Trophoblast cell (in vitro differentiated cells and primary cell): ENCODE measurements at regions not wholly inside any gene's neighbourhood (a gene's known extent, or its start where the extent isn't known, plus 50 kb on each side); places are given as distances from the start of the nearest gene placed in this dataset.

Source experiments
- DNase-seq, 2 donors: peaks; one replicate each; pipeline ENCODE4 v3.0.0-alpha.2; 2016
- H2AFZ ChIP-seq: 2 replicates; pipeline ENCODE4 v1.6.1; 2013; ENCODE audit warnings: low read length, moderate library complexity, mild to moderate bottlenecking; ENCODE audit not compliant: insufficient read depth, poor library complexity
- H2AK5ac ChIP-seq: 2 replicates; pipeline ENCODE4 v1.6.1; 2013; ENCODE audit warnings: mild to moderate bottlenecking, low read length
- H2BK120ac ChIP-seq: 2 replicates; pipeline ENCODE4 v1.6.1; 2013; ENCODE audit warnings: low read length, mild to moderate bottlenecking, moderate library complexity; ENCODE audit not compliant: insufficient read depth, poor library complexity
- H2BK12ac ChIP-seq: 2 replicates; pipeline ENCODE4 v1.6.1; 2013; ENCODE audit warnings: mild to moderate bottlenecking, low read length, moderate library complexity
- H2BK5ac ChIP-seq: 2 replicates; pipeline ENCODE4 v1.6.1; 2013; ENCODE audit warnings: low read length, low read depth, moderate library complexity, mild to moderate bottlenecking; ENCODE audit not compliant: poor library complexity
- H3K14ac ChIP-seq: 2 replicates; pipeline ENCODE4 v1.6.1; 2013; ENCODE audit warnings: mild to moderate bottlenecking, low read length
- H3K18ac ChIP-seq: 2 replicates; pipeline ENCODE4 v1.6.1; 2013; ENCODE audit warnings: mild to moderate bottlenecking, low read length
- H3K23ac ChIP-seq: 2 replicates; pipeline ENCODE4 v1.6.1; 2013; ENCODE audit warnings: low read length
- H3K27ac ChIP-seq: 2 replicates; pipeline ENCODE4 v1.5.1; 2013; ENCODE audit warnings: low read depth, mild to moderate bottlenecking, inconsistent platforms, low read length, moderate library complexity
- H3K27me3 ChIP-seq: 2 replicates; pipeline ENCODE4 v1.6.1; 2013; ENCODE audit warnings: inconsistent platforms, mild to moderate bottlenecking, low read length, moderate library complexity; ENCODE audit not compliant: insufficient read depth
- H3K36me3 ChIP-seq, 2 experiments: 1 replicate in 1 of 2; 2 replicates in 1 of 2; pipeline ENCODE4 v1.6.1; 2013; ENCODE audit warnings: low read length in 2 of 2, mild to moderate bottlenecking in 2 of 2, moderate library complexity in 1 of 2; ENCODE audit not compliant: insufficient read depth in 2 of 2, control insufficient read depth in 1 of 2
- H3K4ac ChIP-seq: 2 replicates; pipeline ENCODE4 v1.6.1; 2013; ENCODE audit warnings: low read depth, mild to moderate bottlenecking, low read length, moderate library complexity
- H3K4me1 ChIP-seq, 2 experiments: 1 replicate in 1 of 2; 2 replicates in 1 of 2; pipeline ENCODE4 v1.6.1; 2013; ENCODE audit warnings: low read length in 2 of 2, mild to moderate bottlenecking in 2 of 2, moderate library complexity in 1 of 2; ENCODE audit not compliant: insufficient read depth in 2 of 2, control insufficient read depth in 1 of 2
- H3K4me2 ChIP-seq: 2 replicates; pipeline ENCODE4 v1.6.1; 2013; ENCODE audit warnings: inconsistent platforms, mild to moderate bottlenecking, low read length, moderate library complexity
- H3K4me3 ChIP-seq: 2 replicates; pipeline ENCODE4 v1.5.1; 2013; ENCODE audit warnings: mild to moderate bottlenecking, low read depth, low read length, inconsistent platforms
- H3K79me1 ChIP-seq: one replicate; pipeline ENCODE4 v1.6.1; 2013; ENCODE audit warnings: low read length
- H3K79me2 ChIP-seq: 2 replicates; pipeline ENCODE4 v1.6.1; 2013; ENCODE audit warnings: low read length, mild to moderate bottlenecking; ENCODE audit not compliant: control insufficient read depth, insufficient read depth, poor library complexity
- H3K9ac ChIP-seq: 2 replicates; pipeline ENCODE4 v1.6.1; 2013; ENCODE audit warnings: mild to moderate bottlenecking, low read length
- H3K9me3 ChIP-seq: 2 replicates; pipeline ENCODE4 v1.6.1; 2013; ENCODE audit warnings: low read depth, mild to moderate bottlenecking, control low read depth, inconsistent platforms, low read length; ENCODE audit not compliant: insufficient read depth
- H4K12ac ChIP-seq: 2 replicates; pipeline ENCODE4 v1.6.1; 2013; ENCODE audit warnings: low read depth, mild to moderate bottlenecking, low read length, moderate library complexity
- H4K8ac ChIP-seq: 2 replicates; pipeline ENCODE4 v1.6.1; 2013; ENCODE audit warnings: low read depth, mild to moderate bottlenecking, low read length, moderate library complexity
- H4K91ac ChIP-seq: one replicate; pipeline ENCODE4 v1.6.1; 2013; ENCODE audit warnings: low read depth, mild to moderate bottlenecking, low read length, moderate library complexity
- WGBS: extraction: QIAGEN DNeasy Blood & Tissue Kit; methylation state at CpG from one replicate; pipeline ENCODE4 v1.1.7; 2013; ENCODE audit warnings: missing lambda C conversion rate; ENCODE audit not compliant: insufficient read length, insufficient coverage; ENCODE audit errors: extremely low coverage; 5-methylcytosine and 5-hydroxymethylcytosine counted together

- Histone ChIP-seq H4K91ac (no peak overlapping the region), H3K79me1 (no peaks in the 10 kb centered on the region), H3K4me3 (no peak overlapping the region), H3K27ac (no peak overlapping the region), H4K8ac (no peak overlapping the region), H3K14ac (no peak overlapping the region), H3K36me3 (no peaks in the 10 kb centered on the region), H3K4me2 (no peak overlapping the region), H3K23ac (no peak overlapping the region), H2AK5ac (no peak overlapping the region), H3K4ac (no peak overlapping the region), H3K27me3 (no peaks in the 10 kb centered on the region), H3K4me1 (no peaks in the 10 kb centered on the region), H3K9ac (no peak overlapping the region), H4K12ac (no peak overlapping the region), H3K79me2 (no peaks in the 10 kb centered on the region), H3K18ac (no peak overlapping the region), H2BK12ac (no peak overlapping the region), H3K9me3 (no peaks in the 10 kb centered on the region), H2BK5ac (no peak overlapping the region), H2BK120ac (no peak overlapping the region), H2AFZ (no peak overlapping the region)
- peak in 1 of 2 donors; percentile 41 for DNase-seq
- WGBS: no CpG with 5 or more reads among the region's 1 CpG
Observed at GRCh38 chr7:42380401-42380800, 143.4 kb upstream of the GLI3 start.

- Histone ChIP-seq H3K9me3 (no peaks in the 10 kb centered on the region), H3K9ac (no peak overlapping the region), H3K27ac (no peak overlapping the region), H4K12ac (no peak overlapping the region), H3K23ac (no peak overlapping the region), H4K91ac (no peak overlapping the region), H3K18ac (no peak overlapping the region), H2AK5ac (no peak overlapping the region), H3K4me1 (no peaks in the 10 kb centered on the region), H3K4ac (no peak overlapping the region), H3K79me1 (no peaks in the 10 kb centered on the region), H3K79me2 (no peaks in the 10 kb centered on the region), H4K8ac (no peak overlapping the region), H3K36me3 (no peaks in the 10 kb centered on the region), H2BK120ac (no peak overlapping the region), H3K4me2 (no peak overlapping the region), H2BK5ac (no peak overlapping the region), H3K4me3 (no peak overlapping the region), H2BK12ac (no peak overlapping the region), H3K27me3 (no peaks in the 10 kb centered on the region), H3K14ac (no peak overlapping the region), H2AFZ (no peak overlapping the region)
- no CpG with 5 or more reads among the region's 3 CpGs for WGBS
- DNase-seq: no peak
Observed at GRCh38 chr7:42378149-42378548, 141.1 kb upstream of the GLI3 start.

DNA sequence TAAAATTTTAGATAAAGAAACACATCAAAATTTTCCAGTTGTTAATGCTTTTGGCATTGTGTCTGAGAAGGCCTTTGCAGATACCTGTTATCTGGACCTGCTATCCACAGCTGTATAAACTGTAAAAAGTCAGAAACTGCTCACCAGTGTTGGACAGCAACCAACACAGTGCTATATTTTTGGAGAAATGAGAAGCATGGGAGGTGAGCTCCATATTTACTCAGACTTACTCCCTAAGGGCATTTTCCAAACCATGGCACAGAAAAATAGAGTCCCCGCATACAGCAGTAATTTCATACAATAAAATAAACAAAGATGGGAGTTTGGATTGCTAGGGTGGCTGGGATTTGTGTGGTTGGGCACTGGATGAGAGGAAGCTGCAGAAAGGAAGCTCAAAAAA, 136.3 kb upstream of the GLI3 start:
- DNase-seq: no peak
- no peak overlapping the region for H3K4me3 ChIP-seq
- no peak overlapping the region for H3K4me2 ChIP-seq
- peaks cover 7% of the 10 kb centered on the region for H3K9me3 ChIP-seq
- H3K4ac ChIP-seq: no peak overlapping the region
- no CpG with 5 or more reads among the region's 1 CpG for WGBS
- no peaks in the 10 kb centered on the region for H3K36me3 ChIP-seq
- no peaks in the 10 kb centered on the region for H3K79me2 ChIP-seq
- no peaks in the 10 kb centered on the region for H3K27me3 ChIP-seq
- H3K18ac ChIP-seq: no peak overlapping the region
- no peak overlapping the region for H3K23ac ChIP-seq
- no peak overlapping the region for H3K14ac ChIP-seq
- H2BK5ac ChIP-seq: no peak overlapping the region
- no peak overlapping the region for H2BK120ac ChIP-seq
- H4K12ac ChIP-seq: no peak overlapping the region
- H2AK5ac ChIP-seq: no peak overlapping the region
- H3K4me1 ChIP-seq: no peaks in the 10 kb centered on the region
- H2AFZ ChIP-seq: no peak overlapping the region
- no peaks in the 10 kb centered on the region for H3K79me1 ChIP-seq
- no peak overlapping the region for H3K9ac ChIP-seq
- no peak overlapping the region for H3K27ac ChIP-seq
- no peak overlapping the region for H4K91ac ChIP-seq
- H4K8ac ChIP-seq: no peak overlapping the region
- H2BK12ac ChIP-seq: no peak overlapping the region

DNA sequence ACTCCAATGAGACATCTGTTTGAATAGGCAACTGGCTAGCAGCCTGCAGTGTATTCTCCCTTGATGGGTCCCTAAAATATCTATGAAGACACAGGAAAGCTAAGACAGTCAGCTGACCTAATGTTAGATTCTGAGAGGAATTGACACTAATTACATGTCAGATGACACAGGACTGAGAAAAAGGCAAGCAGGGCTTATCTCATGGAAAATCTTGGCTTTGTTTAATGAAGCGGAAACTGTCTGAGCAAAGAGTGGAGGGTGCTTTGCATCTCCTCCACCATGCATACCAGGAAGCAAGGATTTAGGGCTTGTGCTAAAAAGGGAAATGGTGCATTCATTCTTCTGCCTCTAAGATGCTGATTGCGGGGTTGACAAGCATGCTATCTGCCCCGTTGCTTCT, 135.5 kb upstream of the GLI3 start:
- H4K91ac ChIP-seq: no peak overlapping the region
- peak overlapping the region; percentile 32 for H3K9ac ChIP-seq
- H2AK5ac ChIP-seq: no peak overlapping the region
- no peak overlapping the region for H3K14ac ChIP-seq
- H2BK120ac ChIP-seq: no peak overlapping the region
- H2AFZ ChIP-seq: no peak overlapping the region
- H3K79me1 ChIP-seq: no peaks in the 10 kb centered on the region
- peaks cover 7% of the 10 kb centered on the region for H3K9me3 ChIP-seq
- WGBS: no CpG with 5 or more reads among the region's 3 CpGs
- no peaks in the 10 kb centered on the region for H3K79me2 ChIP-seq
- H3K4me2 ChIP-seq: no peak overlapping the region
- DNase-seq: no peak
- no peak overlapping the region for H4K8ac ChIP-seq
- no peaks in the 10 kb centered on the region for H3K4me1 ChIP-seq
- H3K4ac ChIP-seq: no peak overlapping the region
- no peak overlapping the region for H2BK12ac ChIP-seq
- no peak overlapping the region for H3K23ac ChIP-seq
- no peaks in the 10 kb centered on the region for H3K27me3 ChIP-seq
- H3K36me3 ChIP-seq: no peaks in the 10 kb centered on the region
- H2BK5ac ChIP-seq: no peak overlapping the region
- H3K18ac ChIP-seq: no peak overlapping the region
- no peak overlapping the region for H3K4me3 ChIP-seq
- H3K27ac ChIP-seq: no peak overlapping the region
- no peak overlapping the region for H4K12ac ChIP-seq
